ENCODE measurements at regions not wholly inside any gene's neighbourhood (a gene's known extent, or its start where the extent isn't known, plus 50 kb on each side); places are given as distances from the start of the nearest gene placed in this dataset.

DNA sequence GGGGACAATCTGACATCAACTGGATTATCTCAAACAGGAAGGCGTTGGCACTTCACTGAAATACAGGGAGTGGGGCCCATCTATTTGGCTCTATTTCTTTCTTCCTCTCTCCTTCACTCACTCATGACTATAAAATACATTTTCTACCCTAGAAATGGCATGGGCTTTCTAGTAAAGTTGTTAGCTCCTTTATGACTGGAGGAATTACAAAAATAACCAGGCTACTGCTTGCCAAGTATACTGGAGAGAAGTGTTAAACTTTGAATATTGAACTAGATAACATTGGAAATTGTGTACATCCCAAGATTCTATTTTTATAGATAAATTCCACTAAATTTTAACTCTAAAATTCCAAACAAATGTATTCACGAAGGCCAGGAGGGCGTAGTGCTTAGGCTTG, 255.7 kb upstream of the SORCS1 start:
- no peak for DNase-seq

DNA sequence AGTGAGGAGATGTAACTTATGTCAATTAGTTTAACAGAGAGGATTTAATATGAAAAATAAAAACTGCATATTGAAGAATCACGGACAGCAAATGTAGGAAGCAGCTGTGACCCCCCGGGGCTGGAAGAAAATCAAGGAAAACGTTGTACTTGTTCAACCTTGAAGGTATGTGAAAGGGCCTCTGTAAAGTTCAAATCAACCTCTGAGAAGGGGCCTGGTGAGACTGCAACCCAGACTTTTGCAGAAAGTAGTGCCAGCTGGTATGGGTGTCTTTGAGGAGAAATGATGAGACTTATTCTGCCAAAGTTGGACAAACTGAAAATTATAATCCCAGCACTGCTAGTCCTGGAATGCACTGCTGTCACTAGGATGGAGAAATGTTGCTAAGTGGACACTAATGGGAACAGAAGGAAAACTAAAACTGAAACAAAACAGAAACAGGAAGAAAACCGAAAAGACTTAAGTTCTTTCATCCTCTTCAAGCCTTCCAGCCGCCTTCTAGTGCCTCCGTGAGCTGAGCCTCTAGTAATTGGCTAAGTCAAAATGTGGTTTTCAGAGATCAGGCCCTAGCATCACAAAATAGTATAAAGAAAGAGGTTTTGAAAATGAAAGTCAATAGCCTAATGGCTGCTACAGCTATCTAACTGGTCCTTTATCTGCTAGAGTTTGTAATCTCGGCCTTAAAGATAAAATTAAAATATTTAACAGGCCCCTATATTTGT, 253.7 kb upstream of the SORCS1 start:
- DNase-seq: no peak

DNA sequence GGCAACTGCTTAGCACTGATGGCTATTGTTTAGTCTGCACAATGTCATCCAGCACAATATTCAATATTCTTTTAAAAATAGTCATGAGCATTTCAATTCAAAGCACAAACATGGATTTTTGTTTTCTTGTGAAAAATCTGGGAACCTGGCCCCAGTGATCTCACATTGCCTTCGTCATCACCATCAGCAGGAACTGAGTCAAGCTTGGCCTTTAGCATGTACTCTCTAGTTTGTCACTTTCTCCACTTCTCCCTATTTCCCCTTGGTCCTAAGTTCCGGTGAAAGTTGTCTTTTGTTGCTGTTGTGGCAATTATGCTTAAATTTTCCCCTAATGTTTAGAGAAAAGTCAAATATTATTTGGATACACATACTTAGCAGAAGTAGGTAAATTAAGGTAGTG, 252.9 kb upstream of the SORCS1 start:
- no peak for DNase-seq

DNA sequence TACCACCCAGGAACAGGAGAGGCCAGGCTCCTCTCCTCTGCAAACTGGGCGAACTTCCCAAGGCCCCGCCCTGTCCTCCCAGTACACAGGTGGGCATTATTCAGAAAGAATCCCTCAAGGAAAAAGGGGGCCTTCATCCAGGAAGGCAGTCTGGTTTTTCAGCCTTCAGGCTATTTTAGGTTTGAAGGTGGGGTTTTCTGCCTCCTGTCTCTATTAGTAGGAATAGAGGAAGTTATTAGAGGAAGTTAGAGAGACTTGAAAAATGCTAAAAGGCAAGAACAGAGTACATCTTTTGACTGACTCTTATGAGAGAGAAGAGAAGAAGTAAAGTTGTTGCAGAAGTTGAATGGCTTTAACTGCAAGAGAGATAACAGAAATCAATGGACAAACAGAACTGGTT, 250.9 kb upstream of the SORCS1 start:
- DNase-seq: no peak

DNA sequence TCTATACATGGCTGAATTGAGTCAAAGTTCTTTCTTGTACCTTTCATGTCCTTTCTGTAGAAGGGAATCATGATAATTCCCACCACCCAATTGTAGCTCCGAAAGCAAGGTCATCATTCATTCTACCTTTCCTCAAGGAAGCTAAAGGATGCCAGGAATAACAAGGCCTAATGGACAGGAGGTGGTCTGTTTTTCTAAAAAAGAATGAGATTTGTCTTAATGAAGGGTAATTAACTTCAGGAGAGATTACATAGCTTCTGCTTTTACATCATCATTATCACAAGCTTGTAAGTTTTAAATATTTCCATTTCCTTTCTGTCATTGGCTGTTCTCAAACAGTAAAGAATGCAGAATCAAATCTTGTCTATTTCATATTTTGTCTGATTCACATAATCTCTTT, 249.5 kb upstream of the SORCS1 start:
- DNase-seq: no peak

DNA sequence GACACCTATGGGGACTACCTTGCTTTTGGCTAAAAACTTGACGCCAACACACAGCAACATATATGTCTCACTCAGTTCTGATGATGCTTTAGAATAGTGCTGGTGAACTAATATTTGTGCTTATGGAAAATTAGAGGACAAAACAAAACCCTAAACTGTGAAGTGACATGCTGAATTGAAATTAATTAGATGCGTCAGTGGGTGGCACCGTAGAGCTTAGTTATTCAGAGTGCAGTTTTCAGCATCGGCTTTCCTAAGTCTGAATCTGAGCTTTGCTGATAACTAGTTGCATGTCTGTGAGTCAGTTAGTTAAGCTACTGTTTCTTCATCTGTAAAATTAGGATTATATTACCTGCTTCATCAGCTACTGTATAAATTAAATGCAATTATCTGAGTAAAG, 245.0 kb upstream of the SORCS1 start:
- peak; percentile 17 for DNase-seq

DNA sequence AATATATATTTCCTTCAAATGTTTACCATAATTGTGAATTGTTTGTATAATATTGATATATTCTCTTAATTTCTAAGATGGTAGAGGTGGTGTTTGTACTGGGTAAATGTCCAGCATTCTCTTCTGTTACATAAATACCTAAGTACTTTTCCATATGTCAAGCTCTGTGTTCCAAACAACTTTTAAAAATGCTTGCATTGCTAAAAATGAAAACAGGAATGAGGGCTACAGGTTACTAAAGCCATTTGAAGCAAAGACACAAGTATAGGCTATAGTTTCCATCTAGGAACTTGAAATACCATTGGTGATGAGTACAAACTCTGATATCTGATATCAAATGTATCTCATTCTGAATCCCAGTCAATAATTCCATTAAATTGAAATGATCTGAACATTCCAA, 233.6 kb upstream of the SORCS1 start:
- DNase-seq: no peak

DNA sequence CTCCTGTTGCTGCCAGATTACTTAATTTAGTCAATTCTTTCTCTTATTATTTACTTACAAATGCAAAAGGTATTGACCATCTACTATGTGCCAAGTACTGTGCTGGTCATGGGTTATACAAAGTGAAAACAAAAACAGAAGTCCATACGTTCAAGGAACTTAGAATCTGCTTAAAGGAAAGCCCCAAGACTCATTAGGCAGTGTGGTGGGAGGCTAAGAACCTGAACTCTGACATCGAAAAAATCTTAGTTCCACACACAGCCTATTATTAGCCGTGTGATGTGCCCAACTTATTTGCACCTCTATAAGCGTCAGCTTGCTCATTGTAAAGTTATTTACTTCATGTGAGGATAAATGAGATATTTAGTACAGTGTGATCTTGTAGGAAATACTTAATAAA, 227.4 kb upstream of the SORCS1 start:
- no peak for DNase-seq

DNA sequence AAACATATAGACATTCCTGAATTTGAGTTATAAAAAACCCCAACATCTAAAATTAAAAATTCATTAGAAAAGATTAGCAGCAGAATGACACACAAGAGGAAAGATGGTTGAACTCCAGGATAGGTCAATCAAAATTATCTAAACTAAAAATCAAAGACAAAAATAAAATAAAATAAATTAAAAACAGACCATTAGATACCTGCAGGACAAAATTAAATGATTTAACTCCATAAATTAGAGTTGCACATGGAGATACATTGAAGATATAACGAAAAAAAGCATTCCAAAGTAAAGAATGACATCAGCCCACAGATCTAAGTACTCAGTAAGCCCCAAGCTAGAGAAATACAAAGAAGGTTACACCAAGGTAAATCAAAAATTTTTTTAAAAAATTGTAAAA, 226.1 kb upstream of the SORCS1 start:
- no peak for DNase-seq

DNA sequence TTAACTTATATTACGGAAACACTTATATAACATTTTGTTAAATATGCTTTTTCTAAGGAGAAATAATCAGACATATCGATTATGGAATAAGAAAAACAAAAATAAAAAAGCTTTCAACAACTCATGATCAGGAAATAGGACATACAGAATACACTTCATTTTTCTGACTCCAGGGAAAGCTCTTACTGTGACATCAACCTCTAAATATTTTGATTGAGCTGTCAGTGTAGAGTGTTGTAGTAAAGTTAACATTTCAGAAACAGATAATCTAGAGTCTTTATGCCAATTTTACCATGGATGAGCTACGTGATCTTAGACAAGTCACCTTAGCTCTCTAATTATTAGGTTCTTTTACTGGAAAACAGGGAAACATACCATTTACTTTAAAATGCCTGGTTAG, 218.9 kb upstream of the SORCS1 start:
- no peak for DNase-seq

DNA sequence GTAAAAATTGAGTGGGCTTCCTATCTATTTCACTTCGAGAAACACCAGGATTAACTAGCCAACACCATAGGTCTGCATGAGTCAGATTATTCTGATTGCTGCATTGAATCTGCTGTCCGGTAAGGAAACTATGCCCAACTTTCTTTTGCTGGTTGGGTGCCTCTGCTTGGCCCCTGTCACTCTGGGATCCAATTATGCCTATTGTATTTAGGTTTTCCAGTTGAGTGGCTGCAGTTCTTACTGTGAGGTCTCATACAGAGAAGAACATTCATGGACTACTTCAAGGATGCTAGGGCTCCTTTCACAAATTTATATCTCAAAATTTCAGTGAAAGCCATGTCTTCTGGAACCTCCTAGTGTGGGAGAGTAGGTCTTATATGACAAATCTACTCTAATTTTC, 215.1 kb upstream of the SORCS1 start:
- DNase-seq: no peak

DNA sequence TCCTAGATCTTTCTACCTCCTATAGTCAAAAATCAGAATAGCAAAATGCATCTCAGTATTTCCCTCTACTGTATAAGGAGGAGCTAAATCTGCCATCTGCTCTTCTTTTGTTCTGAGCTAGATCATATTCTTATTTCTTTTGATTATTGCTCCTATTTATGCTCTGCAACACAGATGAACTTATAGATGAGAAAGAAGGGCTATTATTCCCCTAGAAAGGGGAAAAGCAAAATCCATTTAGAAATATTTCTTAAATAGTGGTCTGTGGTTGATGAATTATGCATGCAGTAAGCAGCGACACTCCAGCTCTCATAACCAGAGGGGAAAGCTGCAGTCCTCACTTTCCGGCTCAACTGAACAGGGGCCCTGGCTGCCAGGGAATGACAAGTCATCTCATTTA, 207.3 kb upstream of the SORCS1 start:
- DNase-seq: no peak

DNA sequence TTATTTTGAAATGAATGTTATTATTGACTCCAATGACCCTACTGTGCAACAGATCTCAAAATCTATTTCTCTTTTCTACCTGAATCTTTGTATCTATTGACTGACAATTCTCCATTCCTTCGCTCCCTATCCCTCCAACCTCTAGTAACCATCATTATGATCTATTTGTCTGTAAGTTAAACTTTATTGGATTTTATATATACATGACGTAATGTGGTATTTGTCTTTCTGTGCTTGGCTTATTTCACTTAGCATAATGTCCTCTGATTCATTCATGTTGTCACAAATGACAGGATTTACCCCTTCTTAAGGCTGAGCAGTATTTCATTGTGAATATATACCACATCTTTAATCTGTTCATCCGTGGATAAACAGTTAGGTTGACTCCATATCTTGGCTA, 200.4 kb upstream of the SORCS1 start:
- no peak for DNase-seq

DNA sequence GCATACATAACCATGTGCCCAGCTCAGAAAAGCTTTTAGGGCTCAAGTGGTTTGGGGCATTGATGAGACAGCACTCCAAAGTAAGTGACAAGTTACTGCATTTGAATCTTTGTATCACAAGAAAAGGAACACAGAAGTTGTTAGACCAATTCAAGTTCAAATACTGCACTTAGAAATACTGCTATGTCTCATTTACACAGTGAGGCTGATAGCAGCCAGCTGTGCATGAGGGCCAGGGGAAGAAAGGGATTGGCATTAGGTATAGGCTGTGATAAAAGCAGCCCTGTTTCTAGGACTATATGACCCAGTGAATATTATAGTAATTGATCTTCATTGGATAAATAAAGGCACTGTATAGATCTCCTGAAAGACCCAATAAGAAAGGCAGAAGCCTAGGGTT, 197.8 kb upstream of the SORCS1 start:
- no peak for DNase-seq

DNA sequence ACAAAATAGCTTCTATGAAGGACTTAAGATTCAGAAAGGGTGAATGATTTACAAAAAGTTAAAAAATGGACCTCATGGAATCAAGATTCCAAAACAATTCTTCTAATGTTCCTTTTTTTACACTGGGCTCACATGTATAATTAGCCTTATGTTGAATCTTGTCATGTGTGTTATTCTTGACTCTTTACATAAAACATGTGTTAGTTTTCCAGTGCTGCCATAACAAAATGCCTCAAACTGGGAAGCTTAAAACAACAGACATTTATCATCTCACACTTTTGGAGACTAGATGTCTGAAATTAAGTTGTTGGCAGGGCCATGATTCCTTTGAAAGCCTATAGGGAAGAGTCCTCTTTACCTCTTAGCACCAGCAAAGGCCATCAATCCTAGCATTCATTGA, 192.5 kb upstream of the SORCS1 start:
- DNase-seq: no peak

DNA sequence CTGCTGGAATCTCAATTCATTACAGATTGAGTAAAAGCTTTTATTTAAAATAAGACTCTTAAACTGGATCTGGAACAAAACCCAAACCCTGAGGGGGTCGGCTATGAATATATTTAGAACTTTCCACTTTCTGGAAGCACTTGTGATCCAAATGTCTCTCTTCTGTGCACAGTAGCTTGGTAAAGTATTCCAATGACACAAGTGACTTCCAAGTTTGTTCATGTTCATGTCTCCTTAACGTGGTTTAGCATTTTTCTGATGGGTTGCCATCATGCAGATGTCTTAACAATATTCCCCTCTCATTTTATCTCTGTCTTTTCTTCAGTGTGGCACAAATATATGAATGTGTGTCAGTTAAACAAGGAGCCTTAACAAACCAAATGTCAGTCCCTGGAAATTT, 191.9 kb upstream of the SORCS1 start:
- no peak for DNase-seq

DNA sequence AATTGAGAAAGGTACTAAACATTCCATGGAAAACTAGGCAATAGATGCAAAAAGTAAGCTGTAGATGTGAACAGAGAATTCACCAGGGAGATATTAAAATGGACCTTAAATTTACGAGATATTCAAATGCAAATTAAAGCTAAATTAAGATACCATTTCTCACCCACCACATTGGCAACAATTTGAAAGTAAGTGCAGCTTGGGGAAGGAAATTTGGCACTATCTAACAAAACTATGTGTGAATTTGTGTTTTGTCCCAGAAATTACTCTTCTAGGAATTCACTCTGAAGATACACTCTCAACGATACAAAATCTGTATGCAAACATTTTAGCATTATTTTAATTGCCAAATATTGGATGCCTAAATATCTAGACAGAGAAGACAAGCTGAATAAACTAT, 178.2 kb upstream of the SORCS1 start:
- no peak for DNase-seq

DNA sequence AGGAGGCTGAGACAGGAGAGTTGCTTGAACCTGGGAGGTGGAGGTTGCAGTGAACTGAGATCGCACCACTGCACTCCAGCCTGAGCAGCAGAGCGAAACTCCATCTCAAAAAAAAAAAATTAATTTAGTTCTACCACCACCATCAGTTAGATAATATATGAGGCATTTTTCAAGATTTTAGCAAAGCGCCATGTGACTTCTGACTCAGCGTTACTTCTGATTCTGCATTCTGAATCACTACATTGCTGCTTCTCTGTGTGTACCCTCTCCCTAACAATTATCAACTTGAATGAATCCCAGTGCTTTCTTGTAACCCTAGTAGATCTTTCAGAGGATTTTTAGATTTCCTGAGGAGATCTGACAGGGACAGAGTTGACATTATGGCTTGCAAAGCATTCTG, 176.8 kb upstream of the SORCS1 start:
- DNase-seq: no peak

DNA sequence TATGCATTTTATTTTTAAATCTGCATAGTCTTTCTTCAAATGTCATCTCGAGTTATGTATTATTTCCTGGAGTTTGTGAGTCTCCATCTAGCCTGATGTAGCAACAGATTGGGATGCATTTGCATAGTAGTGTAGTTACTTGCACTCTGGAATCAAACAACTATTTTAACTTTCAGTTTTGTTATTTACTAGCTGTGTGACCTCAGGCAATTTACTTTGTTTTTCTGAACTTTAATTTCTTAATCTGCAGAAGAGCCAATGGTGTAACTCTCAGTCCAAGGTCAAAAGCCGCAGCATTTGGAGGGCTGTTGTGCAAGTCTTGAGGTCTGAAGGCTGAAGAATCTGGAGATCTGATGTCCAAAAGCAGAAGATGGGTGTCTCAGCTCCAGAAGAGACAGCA, 175.8 kb upstream of the SORCS1 start:
- DNase-seq: no peak

DNA sequence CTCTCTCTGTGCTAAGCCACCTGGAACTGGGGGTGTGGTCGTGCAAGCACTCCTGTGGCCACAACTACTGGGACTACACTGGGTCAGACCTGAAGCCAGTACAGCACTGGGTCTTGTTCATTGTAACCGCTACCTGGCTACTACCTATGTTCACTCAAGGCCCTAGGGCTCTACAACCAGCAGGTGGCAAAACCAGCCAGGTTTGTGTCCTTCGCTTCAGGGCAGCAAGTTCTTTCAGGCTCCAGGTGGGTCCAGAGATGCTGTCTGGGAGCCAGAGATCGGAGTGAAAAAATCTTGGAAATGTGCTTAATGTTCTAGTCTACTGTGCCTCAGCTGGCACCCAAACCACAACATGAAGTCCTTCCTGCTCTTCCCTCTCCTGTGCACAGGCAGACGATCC, 171.6 kb upstream of the SORCS1 start:
- no peak for DNase-seq

DNA sequence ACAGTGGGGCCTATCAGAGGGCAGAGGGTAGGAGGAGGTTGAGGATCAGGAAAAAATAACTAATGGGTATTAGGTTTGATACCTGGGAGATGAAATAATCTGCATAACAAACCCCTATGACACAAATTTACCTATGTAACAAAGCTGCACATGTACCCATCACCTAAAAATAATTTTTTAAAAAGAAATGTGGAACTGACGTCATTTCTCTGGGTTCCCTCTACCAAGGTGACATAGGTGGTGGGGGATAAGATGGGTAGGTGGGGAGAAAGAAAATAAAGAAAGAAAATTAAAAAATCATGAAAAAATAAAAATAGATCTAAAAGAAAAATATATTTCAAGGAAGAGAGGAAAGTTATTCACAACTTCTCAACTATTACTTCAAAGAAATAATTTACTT, 153.1 kb upstream of the SORCS1 start:
- no peak for DNase-seq

DNA sequence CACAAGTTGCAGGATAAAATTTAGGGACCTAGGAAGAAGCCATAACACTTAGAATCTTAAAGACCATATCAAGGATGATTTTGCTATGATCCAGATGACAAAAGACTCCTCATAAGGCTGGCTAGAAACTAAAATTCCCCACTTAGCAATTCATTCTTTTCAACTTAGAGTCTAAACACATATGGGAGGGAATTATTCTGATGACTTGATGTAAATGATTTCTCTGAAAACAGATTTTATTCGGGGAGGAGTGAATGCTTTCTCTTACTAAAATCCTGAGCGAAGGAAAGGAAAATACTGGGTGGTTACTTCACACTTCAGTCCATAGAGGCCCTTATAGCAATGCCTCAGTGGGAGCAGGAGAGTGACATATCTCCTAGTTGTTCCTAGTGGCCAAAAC, 138.7 kb upstream of the SORCS1 start:
- no peak for DNase-seq

DNA sequence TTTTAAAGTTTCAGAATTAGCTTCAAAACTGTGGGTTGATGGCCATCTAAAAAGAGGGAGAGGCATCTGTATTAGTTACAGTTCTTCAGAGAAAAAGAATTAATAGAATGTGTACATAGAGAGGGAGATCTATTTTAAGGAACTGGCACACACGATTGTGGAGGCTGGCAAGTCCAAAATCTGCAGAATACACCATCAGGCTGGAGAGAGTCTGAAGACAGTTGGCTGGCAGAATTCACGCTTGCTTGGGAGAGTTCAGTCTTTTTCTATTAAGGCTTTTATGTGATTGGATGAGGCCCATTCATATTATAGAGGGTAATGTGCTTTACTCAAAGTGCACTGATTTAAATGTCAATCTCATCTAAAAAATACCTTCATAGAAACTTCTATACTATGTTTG, 135.1 kb upstream of the SORCS1 start:
- DNase-seq: no peak

DNA sequence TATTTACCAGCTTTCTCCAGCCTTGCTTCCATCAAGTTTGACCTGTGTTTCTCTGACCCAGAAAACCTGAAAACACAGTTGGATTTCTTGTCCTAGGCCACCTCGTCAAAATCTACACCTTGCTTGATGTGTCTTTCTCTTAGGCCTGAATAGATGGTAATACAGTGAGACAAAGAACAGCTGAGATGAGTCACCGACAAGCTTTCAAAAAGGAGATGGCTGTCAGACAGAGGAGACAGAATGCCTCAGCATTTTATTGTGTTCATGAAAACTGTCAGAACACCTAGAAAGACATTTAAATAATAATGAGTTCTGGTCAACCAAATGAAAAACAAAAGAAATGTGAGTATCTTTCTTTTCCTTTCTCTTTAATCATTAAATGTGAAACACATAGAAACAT, 119.7 kb upstream of the SORCS1 start:
- DNase-seq: no peak

DNA sequence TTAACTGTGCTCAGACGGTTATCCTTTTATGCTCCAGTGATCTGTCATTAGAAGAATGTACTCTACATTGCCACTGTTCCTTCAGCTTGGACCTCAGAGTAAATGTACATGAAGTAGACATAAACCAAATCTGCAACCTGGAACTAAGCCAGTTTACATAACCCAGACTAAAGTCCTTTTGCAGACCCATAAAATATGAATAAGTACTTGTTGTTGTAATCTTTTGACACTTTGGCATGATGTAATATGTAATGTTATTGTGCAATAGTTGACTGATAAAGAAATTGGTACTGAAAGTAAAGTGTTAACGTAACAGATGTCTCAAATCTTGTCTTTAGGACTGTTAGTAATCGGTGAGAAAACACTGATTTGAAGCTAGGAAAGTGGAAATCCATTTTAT, 115.8 kb upstream of the SORCS1 start:
- no peak for DNase-seq

DNA sequence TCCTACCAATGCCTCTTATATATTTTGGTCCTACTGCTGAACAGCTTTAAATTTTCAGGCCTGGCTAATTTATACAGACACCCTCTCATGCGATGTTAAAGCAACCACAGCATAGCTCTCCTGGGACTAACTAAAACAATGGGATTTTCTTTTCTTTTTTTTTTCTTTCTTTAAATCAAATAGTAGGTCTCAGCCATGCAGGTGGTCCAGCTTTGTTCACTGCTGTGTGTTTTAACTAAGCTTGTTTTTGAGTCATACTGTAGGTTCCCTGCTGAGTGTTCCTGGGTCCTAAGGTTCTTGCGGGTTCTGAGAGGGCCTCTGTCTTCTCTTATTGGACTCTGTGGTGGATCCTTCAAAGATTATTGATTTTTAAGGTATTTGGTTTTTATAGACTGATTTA, 113.1 kb upstream of the SORCS1 start:
- DNase-seq: no peak
